Prostate gland (tissue), 2 donors: ENCODE measurements at regions not wholly inside any gene's neighbourhood (a gene's known extent, or its start where the extent isn't known, plus 50 kb on each side); places are given as distances from the start of the nearest gene placed in this dataset.

Experiments
- CTCF ChIP-seq, 4 experiments: fragments of 200-600 bp in 2 of 4; fragments of 450-650 bp in 2 of 4; sonication (generic) in 2 of 4; IDR thresholded peaks; 1 replicate in 3 of 4; 2 replicates in 1 of 4; pipeline ENCODE4 v1.5.1; 2016 to 2019; ENCODE audit warnings: antibody characterized with exemption in 4 of 4, mild to moderate bottlenecking in 2 of 4, moderate library complexity in 2 of 4
- POLR2A ChIP-seq: fragments of 450-650 bp; IDR thresholded peaks from one replicate; pipeline ENCODE4 v1.6.1; 2016; ENCODE audit warnings: antibody characterized with exemption, mild to moderate bottlenecking

- no peak for TF ChIP-seq POLR2A
- TF ChIP-seq CTCF (IDR thresholded peaks at IDR 0.05) = no peak
Observed at GRCh38 chr7:25798344-25798743, 353.7 kb upstream of the NFE2L3 start.
